Kidney (tissue), 13 donors: ENCODE measurements at regions not wholly inside any gene's neighbourhood (a gene's known extent, or its start where the extent isn't known, plus 50 kb on each side); places are given as distances from the start of the nearest gene placed in this dataset.

Experiments
- DNase-seq, 5 donors: peaks; one replicate each; pipeline ENCODE4 v3.0.0-alpha.2; 2013 to 2020
- FAIRE-seq: peaks from 2 replicates; lab custom pipeline; 2012; peaks lifted over from hg19 to GRCh38; lab: Jason Lieb, UNC
- H3K27ac ChIP-seq, 2 donors: one replicate each; pipeline ENCODE4 v1.7.0; 2013; ENCODE audit warnings: low read depth in 2 of 2, low read length in 2 of 2, inconsistent platforms in 1 of 2
- H3K27me3 ChIP-seq: one replicate; pipeline ENCODE4 v1.7.1; 2013; ENCODE audit warnings: low read length, inconsistent platforms; ENCODE audit not compliant: control insufficient read depth, insufficient read depth
- H3K36me3 ChIP-seq, 3 donors: one replicate each; pipeline versions ENCODE4 v1.7.0 to v1.7.1; 2013; ENCODE audit warnings: low read length in 3 of 3, control low read depth in 1 of 3, inconsistent platforms in 1 of 3; ENCODE audit not compliant: insufficient read depth in 3 of 3, control insufficient read depth in 2 of 3
- H3K4me1 ChIP-seq, 3 donors: one replicate each; pipeline versions ENCODE4 v1.7.0 to v1.7.1; 2013; ENCODE audit warnings: low read length in 3 of 3, inconsistent platforms in 1 of 3, low read depth in 1 of 3; ENCODE audit not compliant: control insufficient read depth in 2 of 3, insufficient read depth in 2 of 3
- H3K4me3 ChIP-seq, 3 donors: one replicate each; pipeline versions ENCODE4 v1.7.0 to v1.8.1; 2013; ENCODE audit warnings: low read length in 3 of 3, control low read depth in 1 of 3, inconsistent platforms in 1 of 3
- H3K9ac ChIP-seq, 3 donors: one replicate each; pipeline versions ENCODE4 v1.7.0 to v1.7.1; 2013; ENCODE audit warnings: low read length in 3 of 3, control low read depth in 1 of 3, inconsistent platforms in 1 of 3
- H3K9me3 ChIP-seq, 3 donors: one replicate each; pipeline versions ENCODE4 v1.7.0 to v1.7.1; 2013; ENCODE audit warnings: low read length in 3 of 3, control low read depth in 1 of 3, inconsistent platforms in 1 of 3; ENCODE audit not compliant: control insufficient read depth in 2 of 3, insufficient read depth in 1 of 3
- intact Hi-C: fragments of 100-400 bp; cut with DNase I; formaldehyde crosslinking; loops from one replicate; pipeline ENCODE4 v1.11.1; 2022
- TF ChIP-seq, protein P1 (sequence below): IDR thresholded peaks from 3 replicates; pipeline ENCODE4 v1.5.1; 2012; ENCODE audit warnings: mild to moderate bottlenecking, moderate library complexity, borderline replicate concordance; ENCODE audit not compliant: insufficient read depth; ENCODE audit errors: extremely low read depth
- donor health status: control.
- donor health status: control.
- donor health status: control.
- donor health status: control.
- donor health status: control.
- donor health status: DM: yes; HTN: yes; CAD: no.
- donor health status: Normal renal cell carcinoma (clear cell type).

DNA sequence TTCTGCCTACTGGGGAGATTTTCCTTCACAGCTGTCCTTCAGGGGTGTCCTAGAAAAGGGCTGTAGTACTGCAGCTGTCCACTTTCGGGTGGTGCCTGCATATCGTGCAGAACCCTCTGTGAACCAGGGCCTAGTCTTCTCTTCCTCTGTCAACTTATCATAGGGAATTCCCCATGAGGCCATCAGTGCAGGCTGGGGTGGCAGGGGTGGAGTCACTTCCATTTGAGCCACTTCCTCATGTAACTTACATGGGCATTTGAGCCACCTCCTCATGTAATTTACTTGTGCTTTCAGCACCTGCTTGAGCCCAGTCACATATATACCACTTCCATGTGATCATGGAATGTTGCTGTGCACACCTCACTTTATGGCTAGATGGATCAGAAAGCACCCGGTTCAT is 742.0 kb upstream of the RGMB start:
- Histone ChIP-seq H3K36me3 (no peaks in the 10 kb centered on the region), H3K9me3 (no peaks in the 10 kb centered on the region), H3K27me3 (no peaks in the 10 kb centered on the region), H3K27ac (no peak overlapping the region), H3K4me3 (no peak overlapping the region), H3K9ac (no peak overlapping the region), H3K4me1 (no peaks in the 10 kb centered on the region)
- no peak for FAIRE-seq
- intact Hi-C loops = no loop called here
- TF ChIP-seq, protein P1, sequence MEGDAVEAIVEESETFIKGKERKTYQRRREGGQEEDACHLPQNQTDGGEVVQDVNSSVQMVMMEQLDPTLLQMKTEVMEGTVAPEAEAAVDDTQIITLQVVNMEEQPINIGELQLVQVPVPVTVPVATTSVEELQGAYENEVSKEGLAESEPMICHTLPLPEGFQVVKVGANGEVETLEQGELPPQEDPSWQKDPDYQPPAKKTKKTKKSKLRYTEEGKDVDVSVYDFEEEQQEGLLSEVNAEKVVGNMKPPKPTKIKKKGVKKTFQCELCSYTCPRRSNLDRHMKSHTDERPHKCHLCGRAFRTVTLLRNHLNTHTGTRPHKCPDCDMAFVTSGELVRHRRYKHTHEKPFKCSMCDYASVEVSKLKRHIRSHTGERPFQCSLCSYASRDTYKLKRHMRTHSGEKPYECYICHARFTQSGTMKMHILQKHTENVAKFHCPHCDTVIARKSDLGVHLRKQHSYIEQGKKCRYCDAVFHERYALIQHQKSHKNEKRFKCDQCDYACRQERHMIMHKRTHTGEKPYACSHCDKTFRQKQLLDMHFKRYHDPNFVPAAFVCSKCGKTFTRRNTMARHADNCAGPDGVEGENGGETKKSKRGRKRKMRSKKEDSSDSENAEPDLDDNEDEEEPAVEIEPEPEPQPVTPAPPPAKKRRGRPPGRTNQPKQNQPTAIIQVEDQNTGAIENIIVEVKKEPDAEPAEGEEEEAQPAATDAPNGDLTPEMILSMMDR = no peak
- DNase-seq = no peak

- Histone ChIP-seq H3K27me3 (no peaks in the 10 kb centered on the region), H3K4me3 (no peak overlapping the region), H3K36me3 (no peaks in the 10 kb centered on the region), H3K27ac (no peak overlapping the region), H3K9ac (no peak overlapping the region), H3K4me1 (no peaks in the 10 kb centered on the region), H3K9me3 (no peaks in the 10 kb centered on the region)
- FAIRE-seq = no peak
- no peak for DNase-seq
- intact Hi-C loops = no loop called here
- TF ChIP-seq, protein P1 = no peak
Observed at GRCh38 chr5:98031926-98032325, 741.5 kb upstream of the RGMB start.

GRCh38 chr5:98041661-98042060 is 731.8 kb upstream of the RGMB start:
- TF ChIP-seq, protein P1 = no peak
- FAIRE-seq (no peak), DNase-seq (no peak)
- H3K27ac ChIP-seq = no peak overlapping the region
- H3K9me3 ChIP-seq = no peaks in the 10 kb centered on the region
- intact Hi-C loops = no loop called here
- H3K36me3 ChIP-seq = no peaks in the 10 kb centered on the region
- no peak overlapping the region for H3K9ac ChIP-seq
- no peak overlapping the region for H3K4me3 ChIP-seq
- H3K4me1 ChIP-seq = no peaks in the 10 kb centered on the region
- H3K27me3 ChIP-seq = no peaks in the 10 kb centered on the region

- H3K4me3 ChIP-seq = no peak overlapping the region
- H3K27me3 ChIP-seq = no peaks in the 10 kb centered on the region
- H3K9ac ChIP-seq = no peak overlapping the region
- intact Hi-C loops = no loop called here
- TF ChIP-seq, protein P1 = no peak
- H3K4me1 ChIP-seq = no peaks in the 10 kb centered on the region
- no peaks in the 10 kb centered on the region for H3K36me3 ChIP-seq
- FAIRE-seq (no peak), DNase-seq (no peak)
- no peaks in the 10 kb centered on the region for H3K9me3 ChIP-seq
- no peak overlapping the region for H3K27ac ChIP-seq
Observed at GRCh38 chr5:98042521-98042920, 730.9 kb upstream of the RGMB start.
